ENCODE measurements at regions not wholly inside any gene's neighbourhood (a gene's known extent, or its start where the extent isn't known, plus 50 kb on each side); places are given as distances from the start of the nearest gene placed in this dataset.

DNA sequence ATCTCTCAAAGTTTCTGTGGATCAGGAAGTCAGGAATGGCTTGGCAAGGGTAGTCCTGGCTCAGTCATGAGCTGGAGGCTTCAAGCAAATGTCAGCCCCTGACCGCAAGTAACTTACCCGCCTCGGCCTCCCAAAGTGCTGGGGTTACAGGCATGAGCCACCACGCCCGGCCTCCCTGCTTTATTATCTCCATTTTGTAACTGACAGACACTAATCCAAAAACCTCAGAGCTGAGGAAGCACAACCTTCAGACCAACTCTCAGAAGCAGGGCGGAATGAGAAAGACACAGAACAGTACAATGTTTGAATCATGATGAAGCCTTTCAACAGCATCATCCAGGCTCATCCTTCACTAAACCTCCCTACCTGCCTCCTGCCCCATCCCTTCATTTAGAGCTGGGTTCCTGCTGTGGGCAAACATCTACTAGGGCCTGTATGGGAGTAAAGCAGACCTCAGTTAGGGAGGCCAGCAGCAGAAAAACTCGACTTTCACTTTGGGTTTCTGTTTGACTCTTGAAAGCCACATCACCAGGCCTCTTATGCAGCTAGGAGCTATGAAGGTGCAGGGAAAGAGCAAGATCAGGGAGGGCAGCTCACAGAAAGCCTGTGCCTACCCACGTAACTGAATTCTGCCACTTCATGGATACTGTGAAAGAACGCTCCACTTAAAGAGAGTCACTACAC lies 84.4 kb upstream of the RAB4A start:
- Mint-ChIP-seq H3K27ac (no peak overlapping the region), H3K4me3 (no peak overlapping the region), H3K4me1 (no peaks in the 10 kb centered on the region), H3K9me3 (no peaks in the 10 kb centered on the region), H3K36me3 (ENCODE audit: low read depth) (no peaks in the 10 kb centered on the region), H3K27me3 (peaks cover 6% of the 10 kb centered on the region)
- CTCF ChIA-PET, result no interaction called here
- POLR2A ChIA-PET, result no interaction called here
- TF ChIP-seq, protein P1, sequence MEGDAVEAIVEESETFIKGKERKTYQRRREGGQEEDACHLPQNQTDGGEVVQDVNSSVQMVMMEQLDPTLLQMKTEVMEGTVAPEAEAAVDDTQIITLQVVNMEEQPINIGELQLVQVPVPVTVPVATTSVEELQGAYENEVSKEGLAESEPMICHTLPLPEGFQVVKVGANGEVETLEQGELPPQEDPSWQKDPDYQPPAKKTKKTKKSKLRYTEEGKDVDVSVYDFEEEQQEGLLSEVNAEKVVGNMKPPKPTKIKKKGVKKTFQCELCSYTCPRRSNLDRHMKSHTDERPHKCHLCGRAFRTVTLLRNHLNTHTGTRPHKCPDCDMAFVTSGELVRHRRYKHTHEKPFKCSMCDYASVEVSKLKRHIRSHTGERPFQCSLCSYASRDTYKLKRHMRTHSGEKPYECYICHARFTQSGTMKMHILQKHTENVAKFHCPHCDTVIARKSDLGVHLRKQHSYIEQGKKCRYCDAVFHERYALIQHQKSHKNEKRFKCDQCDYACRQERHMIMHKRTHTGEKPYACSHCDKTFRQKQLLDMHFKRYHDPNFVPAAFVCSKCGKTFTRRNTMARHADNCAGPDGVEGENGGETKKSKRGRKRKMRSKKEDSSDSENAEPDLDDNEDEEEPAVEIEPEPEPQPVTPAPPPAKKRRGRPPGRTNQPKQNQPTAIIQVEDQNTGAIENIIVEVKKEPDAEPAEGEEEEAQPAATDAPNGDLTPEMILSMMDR (IDR thresholded peaks at IDR 0.05), result no peak
- DNase-seq, result no peak
- no peak for ATAC-seq (ENCODE audit: low read depth)
- intact Hi-C loops (cut with micrococcal nuclease), result no loop called here

DNA sequence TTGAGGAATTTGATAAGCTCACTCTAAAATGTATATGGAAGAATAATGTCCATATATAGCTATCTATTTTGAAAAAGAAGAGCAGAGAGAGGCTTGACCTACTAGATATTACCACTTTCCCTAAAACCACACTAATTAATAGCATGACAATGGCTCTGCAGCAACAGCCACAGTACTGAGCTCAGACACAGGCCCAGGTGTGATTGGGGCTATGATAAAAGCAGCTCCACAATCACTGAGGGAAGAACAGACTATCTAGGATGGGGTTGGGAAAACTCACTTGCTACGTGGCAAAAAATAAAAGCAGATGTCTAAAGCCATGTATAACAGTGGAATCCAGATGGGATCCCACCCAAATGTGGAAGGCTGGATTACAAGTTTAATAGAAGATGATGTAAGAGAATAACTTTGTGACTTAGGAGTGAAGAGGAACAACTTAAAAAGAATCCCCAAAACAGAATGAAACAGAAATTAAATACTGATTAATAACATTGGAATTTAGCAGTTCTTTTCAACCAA lies 80.8 kb upstream of the RAB4A start:
- DNase-seq (no peak), ATAC-seq (ENCODE audit: low read depth) (no peak)
- Mint-ChIP-seq H3K9me3 (no peaks in the 10 kb centered on the region), H3K4me3 (no peak overlapping the region), H3K4me1 (no peaks in the 10 kb centered on the region), H3K27ac (no peak overlapping the region), H3K36me3 (ENCODE audit: low read depth) (no peaks in the 10 kb centered on the region), H3K27me3 (peaks cover 6% of the 10 kb centered on the region)
- ChIA-PET CTCF (no interaction called here), POLR2A (no interaction called here)
- intact Hi-C loops (cut with micrococcal nuclease), result no loop called here
- TF ChIP-seq, protein P1 (IDR thresholded peaks at IDR 0.05), result no peak

DNA sequence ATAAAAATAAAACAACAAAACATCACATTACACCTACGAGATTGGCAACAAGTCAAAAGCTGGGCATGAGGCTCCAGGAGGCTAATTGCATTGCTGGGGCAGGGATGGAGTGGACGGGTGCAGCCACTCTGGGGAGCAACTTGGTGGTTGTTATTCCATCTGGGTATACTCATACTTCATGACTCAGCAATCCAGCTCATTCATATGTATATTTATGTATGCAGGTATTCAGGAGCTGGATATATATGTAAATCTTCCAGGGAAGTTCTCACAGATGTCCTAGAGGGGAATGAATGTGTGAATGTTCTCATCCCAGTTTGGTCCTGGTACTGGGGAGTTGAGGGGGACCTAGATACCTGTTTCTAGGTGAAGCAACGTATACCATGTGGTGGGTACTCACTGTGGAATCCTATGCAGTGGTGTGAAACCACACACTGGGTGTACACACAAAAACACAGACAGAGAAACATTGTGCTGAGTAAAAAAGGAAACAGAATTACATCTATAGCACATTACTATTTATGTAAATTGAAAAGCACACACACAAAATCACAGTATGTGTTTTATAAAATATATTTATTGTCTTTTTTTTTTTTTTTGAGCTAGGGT lies 79.7 kb upstream of the RAB4A start:
- Mint-ChIP-seq H3K4me3 (no peak overlapping the region), H3K27me3 (peaks cover 3% of the 10 kb centered on the region), H3K9me3 (no peaks in the 10 kb centered on the region), H3K4me1 (no peaks in the 10 kb centered on the region), H3K27ac (no peak overlapping the region), H3K36me3 (ENCODE audit: low read depth) (no peaks in the 10 kb centered on the region)
- TF ChIP-seq, protein P1 (IDR thresholded peaks at IDR 0.05), result no peak
- DNase-seq (no peak), ATAC-seq (ENCODE audit: low read depth) (no peak)
- intact Hi-C loops (cut with micrococcal nuclease), result no loop called here
- ChIA-PET CTCF (no interaction called here), POLR2A (interaction anchor here (0.6 kb wide), 1 partner anchor 144 kb away, joined by 3 read pairs; no protein-coding TSS in a partner anchor)

DNA sequence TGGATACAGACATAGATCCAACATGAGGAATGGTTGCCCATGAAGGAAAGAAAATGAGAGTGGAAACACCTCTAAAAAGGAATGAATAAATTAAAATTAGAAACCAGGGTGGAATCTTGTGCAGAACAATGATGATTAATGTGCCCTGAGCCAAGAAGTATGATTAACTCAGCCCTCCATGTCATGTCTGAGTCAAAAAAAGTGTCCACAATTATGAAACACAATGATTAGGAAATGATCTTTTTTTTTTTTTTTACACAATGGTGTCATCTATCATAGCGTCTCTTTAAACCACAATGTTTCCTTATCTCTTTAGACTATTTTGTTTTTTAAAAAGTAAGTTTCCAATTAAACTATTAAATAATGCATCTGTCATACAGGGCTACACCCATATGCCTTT lies 78.9 kb upstream of the RAB4A start:
- H3K9me3 Mint-ChIP-seq, result no peaks in the 10 kb centered on the region
- CTCF ChIA-PET, result no interaction called here
- no peak for ATAC-seq (ENCODE audit: low read depth)
- no peaks in the 10 kb centered on the region for H3K36me3 Mint-ChIP-seq (ENCODE audit: low read depth)
- no peak for DNase-seq
- POLR2A ChIA-PET, result interaction anchor here (0.6 kb wide), 1 partner anchor 145 kb away, joined by 3 read pairs; no protein-coding TSS in a partner anchor
- H3K4me1 Mint-ChIP-seq, result no peaks in the 10 kb centered on the region
- no peak overlapping the region for H3K4me3 Mint-ChIP-seq
- peaks cover 3% of the 10 kb centered on the region for H3K27me3 Mint-ChIP-seq
- no peak overlapping the region for H3K27ac Mint-ChIP-seq
- TF ChIP-seq, protein P1 (IDR thresholded peaks at IDR 0.05), result no peak
- intact Hi-C loops (cut with micrococcal nuclease), result no loop called here

DNA sequence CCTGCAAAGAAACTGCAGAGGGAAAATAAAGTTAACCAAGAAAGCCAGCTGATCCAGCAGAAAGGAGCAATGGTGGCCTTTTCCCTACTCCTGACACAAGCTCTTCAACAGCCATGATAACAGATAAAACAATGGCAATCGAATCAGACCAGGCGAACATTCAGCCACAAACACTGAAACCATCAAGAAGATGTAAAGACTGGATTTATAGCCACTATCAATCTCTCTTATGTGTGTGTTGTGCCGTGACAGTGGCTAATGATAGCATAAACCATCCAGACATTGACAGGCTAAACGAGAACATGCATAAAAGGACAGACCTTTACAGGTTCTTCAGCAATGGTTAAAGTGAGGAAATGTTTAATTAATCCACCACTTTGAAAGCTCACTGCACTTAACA lies 78.1 kb upstream of the RAB4A start:
- TF ChIP-seq, protein P1 (IDR thresholded peaks at IDR 0.05), result no peak
- Mint-ChIP-seq H3K4me3 (no peak overlapping the region), H3K36me3 (ENCODE audit: low read depth) (no peaks in the 10 kb centered on the region), H3K4me1 (no peaks in the 10 kb centered on the region), H3K27ac (no peak overlapping the region), H3K27me3 (peaks cover 3% of the 10 kb centered on the region), H3K9me3 (no peaks in the 10 kb centered on the region)
- ATAC-seq (ENCODE audit: low read depth) (no peak), DNase-seq (no peak)
- CTCF ChIA-PET, result no interaction called here
- intact Hi-C loops (cut with micrococcal nuclease), result no loop called here
- POLR2A ChIA-PET, result interaction anchor here (0.6 kb wide), 1 partner anchor 335 kb away, joined by 4 read pairs; no protein-coding TSS in a partner anchor

All from activated B cell treated with CpG ODN at 0.5 μM for 24 hours (primary cell).